HL-60/S4 treated with retinoic acid at 250 ng/mL for 4 days and 3 days (cell line): ENCODE measurements at regions not wholly inside any gene's neighbourhood (a gene's known extent, or its start where the extent isn't known, plus 50 kb on each side); places are given as distances from the start of the nearest gene placed in this dataset.

Experiments used
- in situ Hi-C: fragments of 300-500 bp; cut with MboI; formaldehyde crosslinking; loops from 2 replicates; pipeline ENCODE4 v1.7.0; 2022; ENCODE audit warnings: low sequenced_read_pairs

DNA sequence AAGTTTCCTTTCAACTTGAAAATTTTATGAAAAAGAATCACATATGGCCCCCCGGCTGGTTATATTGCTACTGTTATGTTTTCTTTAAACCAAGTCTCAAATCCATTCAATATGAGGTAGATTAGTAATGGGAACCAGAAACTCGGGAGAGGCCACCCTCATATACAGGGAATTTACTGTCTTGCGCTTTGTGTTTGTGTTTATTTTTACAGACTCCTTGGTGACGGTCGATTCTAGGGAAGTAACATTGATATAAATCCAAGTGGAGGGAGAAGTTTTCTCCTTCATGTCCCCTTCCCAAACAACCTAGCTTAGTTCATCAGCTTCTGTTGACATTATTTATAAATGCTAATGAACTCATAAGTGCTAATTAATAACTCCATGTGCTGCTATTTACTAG, 163.5 kb upstream of the LMO4 start:
- in situ Hi-C loops: loop anchor here (25.0 kb wide), 1 partner anchor 797 kb away; no protein-coding TSS in a partner anchor

DNA sequence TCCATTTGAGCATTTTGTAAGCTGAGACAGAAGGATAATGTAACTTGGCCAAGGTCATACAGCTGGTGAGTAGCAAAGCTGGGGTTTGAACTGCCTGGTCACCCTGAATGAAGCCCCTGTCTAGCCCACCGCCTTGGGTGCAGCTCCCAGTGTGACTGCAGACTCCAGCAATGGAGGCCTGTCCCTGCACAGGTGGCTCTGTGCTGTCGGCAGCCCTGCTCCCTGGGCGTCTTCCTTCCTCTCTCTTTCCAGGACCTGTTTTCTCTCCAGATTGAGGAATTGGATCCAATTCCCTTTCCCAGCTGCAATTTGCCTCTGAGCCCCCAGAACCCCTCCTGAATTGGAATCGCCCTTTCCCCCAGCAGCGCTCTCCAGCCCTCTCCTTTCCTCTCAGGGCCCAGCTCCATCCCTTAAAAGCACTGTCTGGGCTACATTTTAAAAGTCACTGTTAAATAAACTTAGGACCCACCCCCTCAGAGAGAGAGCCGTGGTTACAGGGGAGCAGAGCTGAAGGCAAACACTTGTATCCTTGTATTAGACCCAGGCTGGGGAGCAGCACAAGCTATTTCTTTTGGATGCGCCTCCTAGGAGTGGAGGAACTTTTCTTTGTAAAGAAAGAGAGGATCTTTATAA, 161.4 kb upstream of the LMO4 start:
- in situ Hi-C loops: loop anchor here (25.0 kb wide), 1 partner anchor 795 kb away; no protein-coding TSS in a partner anchor

GRCh38 chr1:87167848-87168525, 160.7 kb upstream of the LMO4 start:
- in situ Hi-C loops: loop anchor here (25.0 kb wide), 1 partner anchor 794 kb away; no protein-coding TSS in a partner anchor

DNA sequence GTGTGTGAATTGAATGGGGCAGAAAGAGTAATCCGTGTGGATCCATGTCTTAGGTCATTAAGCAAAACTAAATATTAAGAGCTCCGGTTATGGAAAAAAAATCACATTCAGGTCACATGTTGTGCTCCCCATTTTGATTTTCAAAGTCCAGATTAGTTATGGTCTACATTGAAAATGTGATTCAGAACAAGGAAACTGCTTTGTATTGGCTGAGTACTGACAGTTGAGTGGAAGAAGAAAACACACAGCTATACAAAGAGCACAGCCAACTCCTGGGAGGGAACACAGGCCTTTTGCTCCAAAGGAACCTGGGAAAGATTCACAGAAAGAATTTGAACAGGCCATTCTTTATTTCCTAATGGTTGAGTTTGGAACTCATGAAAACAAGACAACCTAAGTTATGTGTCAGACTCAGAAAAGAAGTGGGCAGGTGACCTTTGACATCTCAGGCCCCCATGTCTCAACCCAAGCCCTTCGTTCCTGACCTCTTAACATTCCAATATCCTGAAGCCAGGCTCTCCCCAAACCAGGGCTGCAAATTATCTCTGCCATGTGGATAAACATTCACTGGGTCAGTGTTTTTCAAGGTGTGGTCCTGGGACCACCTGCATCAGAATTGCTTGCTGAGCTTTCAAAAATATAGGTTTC, 159.3 kb upstream of the LMO4 start:
- in situ Hi-C loops: loop anchor here (25.0 kb wide), 1 partner anchor 793 kb away; no protein-coding TSS in a partner anchor

DNA sequence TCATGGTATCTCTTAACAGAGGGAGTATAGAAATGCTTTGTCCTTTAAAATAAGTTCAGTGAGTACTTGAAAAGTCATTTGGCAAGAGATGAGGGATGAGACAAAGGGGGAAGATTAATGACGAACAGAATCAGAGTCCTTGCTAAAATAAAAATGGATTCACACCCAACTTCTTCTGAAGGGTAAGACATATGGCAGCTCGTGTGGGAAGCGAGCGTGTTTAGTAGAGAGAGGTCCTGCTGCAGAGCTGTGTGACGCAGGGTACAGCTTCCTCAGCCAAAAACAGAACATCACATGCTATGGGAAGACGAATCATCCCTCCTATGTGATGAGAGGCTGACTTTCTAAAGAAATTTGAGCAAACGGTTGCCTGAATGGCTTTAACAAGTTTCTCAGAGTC, 158.5 kb upstream of the LMO4 start:
- in situ Hi-C loops: loop anchor here (25.0 kb wide), 1 partner anchor 792 kb away; no protein-coding TSS in a partner anchor

- in situ Hi-C loops: loop anchor here (25.0 kb wide), 1 partner anchor 791 kb away; no protein-coding TSS in a partner anchor
Measured at GRCh38 chr1:87170931-87171598, 157.6 kb upstream of the LMO4 start.

DNA sequence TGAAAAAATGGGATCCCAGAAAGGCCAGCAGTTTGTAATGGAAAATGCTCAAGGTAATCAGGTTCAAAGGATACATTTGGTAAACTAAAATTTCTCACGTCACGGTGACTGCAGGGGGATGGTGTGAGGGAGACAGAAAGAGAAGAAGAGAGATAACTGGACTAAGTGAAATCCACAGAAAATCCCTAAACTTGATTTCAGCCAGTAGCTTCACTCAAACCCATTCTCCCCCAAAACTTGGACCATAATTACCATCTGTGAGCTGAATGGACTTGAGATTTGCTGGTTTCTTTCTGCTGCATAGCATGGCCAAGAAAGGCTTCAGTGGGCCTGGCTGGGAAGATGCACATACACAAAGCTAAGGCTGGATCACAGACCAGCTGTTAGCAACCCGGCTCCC, 155.4 kb upstream of the LMO4 start:
- in situ Hi-C loops: loop anchor here (25.0 kb wide), 1 partner anchor 789 kb away; no protein-coding TSS in a partner anchor

DNA sequence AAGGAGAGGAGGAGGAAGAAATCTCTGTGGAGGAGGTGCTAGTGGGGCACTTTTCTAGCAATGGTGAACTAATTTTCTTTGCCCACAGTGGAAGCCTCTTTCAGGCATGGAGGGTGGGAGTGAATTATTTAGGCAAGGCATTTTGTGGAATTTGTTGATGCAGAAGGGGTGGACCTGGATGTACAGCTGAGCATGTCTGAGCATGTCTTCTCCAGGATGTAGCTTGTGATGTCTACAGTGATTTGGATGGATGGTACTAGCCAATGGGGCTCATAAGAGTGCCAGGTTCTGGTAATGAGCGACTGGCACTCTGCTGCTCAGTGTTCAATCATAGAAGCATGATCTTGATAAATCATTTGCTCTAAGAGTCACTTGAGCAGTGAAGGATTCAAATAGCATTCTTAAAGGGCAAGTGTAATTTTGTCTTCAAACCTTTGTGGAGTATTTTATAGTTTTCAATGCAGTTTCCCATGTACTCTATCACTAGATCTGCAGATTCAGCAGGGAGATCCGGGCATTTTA, 153.9 kb upstream of the LMO4 start:
- in situ Hi-C loops: loop anchor here (25.0 kb wide), 1 partner anchor 788 kb away; no protein-coding TSS in a partner anchor

GRCh38 chr1:87176087-87176486, 152.6 kb upstream of the LMO4 start:
- in situ Hi-C loops: no loop called here

DNA sequence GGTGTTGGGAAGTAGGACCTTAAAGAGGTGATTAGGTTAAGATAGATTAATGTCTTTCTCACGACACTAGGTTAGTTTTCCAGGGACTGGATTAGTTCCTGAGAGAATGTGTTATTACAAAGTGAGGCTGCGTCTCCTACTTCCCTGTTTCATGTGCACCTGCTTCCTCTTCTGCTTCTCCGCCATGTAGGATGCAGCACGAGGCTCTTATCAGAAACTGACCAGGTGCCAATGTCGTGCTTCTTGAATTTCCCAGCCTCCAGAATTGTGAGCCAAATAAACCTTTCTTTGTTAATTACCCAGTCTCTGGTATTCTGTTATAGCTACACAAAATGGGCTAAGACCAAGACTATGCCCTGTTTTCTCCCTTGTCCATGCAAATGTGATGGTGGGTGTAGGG, 152.2 kb upstream of the LMO4 start:
- in situ Hi-C loops: no loop called here

DNA sequence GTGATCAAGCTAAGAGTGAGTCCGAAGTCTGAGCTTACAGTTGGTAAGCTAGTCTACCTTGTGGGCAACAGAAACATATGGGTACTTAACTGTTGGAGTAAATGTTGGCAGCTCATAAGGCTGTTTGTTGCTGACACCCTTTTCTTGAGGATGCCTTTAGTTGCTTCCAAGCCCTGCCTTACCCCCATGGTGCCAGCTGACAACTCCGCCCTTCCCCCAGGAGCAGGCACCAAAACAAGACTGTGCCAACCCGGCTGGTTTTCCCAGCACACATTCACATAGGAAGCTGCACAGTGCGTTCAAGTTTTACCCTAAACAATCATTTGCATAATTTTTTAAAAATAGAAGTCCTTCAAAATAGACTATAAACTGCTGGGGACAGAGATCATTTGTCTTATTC, 150.2 kb upstream of the LMO4 start:
- in situ Hi-C loops: no loop called here

DNA sequence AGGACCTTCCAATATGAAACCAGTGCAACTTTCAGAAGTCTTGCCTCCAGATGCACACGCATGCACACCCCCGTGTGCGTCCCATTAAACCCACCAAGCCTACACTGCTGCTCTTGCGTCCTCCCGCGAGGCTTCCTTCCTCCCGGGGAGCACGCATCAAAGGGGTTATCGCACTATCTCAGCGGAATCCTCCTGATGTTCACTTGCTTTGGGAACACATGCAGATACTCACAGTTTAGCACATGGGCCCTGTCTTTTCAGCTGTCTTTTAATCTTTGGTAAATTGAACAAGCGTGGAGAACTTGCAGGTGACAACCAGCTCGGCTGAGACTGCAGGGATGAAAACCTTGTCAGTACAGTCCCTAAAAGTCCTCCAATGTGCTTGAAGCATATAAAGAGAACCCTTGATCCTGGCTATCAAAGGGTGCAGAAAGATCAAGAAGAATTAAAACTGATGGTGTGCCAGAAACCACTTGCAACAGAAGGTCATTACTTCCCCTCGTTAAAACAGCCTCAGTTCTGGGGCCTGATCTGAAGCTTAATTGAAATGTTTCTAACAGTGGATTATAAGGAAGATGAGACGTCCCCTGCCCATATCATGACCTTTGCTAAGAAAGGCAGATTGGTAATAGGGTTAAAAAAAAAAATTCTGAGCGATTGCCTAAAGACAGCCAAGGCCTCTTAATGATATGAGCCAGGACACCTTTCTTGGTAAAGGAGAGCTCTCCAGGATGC, 149.4 kb upstream of the LMO4 start:
- in situ Hi-C loops: no loop called here

- in situ Hi-C loops: no loop called here
Measured at GRCh38 chr1:87179851-87180519, 148.7 kb upstream of the LMO4 start.

- in situ Hi-C loops: no loop called here
Measured at GRCh38 chr1:87180682-87181081, 148.0 kb upstream of the LMO4 start.

DNA sequence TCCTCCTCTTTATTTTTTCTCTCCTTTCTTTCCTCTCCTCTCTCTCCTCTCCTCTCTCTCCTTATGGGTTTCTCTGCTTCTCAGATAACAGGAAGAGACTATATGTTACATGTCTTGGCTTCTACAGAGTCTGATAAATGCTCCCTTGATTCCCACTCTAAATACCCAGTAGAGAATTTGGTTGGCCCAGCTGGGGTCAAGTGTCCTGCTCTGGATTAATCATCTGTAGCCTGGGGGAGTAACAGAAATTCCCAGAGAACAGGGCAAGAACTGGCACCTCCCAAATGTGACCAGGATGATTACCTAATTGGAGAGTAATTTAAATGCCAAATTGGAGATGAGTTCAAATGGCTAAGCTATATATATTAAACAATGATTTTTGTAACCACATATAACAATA, 146.1 kb upstream of the LMO4 start:
- in situ Hi-C loops: no loop called here

DNA sequence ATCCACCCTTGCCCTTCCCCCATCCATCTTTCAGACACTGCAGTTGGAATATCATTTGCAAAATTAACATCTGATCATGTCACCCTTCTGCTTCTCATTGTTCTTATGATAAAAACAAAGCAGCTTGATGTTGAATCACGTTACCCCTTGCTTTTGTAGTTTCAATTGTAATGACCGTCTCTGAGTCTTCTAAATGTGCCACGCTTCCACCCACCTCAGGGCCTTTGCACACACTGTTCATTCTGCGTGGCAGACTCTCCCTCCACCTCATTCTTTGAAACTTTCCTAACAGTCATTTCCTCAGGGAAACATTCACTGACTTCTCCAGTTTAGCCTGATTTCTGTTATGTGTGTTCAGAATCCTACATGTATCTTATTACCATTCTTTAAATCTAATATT, 143.6 kb upstream of the LMO4 start:
- in situ Hi-C loops: no loop called here

GRCh38 chr1:87186346-87186745, 142.3 kb upstream of the LMO4 start:
- in situ Hi-C loops: no loop called here

DNA sequence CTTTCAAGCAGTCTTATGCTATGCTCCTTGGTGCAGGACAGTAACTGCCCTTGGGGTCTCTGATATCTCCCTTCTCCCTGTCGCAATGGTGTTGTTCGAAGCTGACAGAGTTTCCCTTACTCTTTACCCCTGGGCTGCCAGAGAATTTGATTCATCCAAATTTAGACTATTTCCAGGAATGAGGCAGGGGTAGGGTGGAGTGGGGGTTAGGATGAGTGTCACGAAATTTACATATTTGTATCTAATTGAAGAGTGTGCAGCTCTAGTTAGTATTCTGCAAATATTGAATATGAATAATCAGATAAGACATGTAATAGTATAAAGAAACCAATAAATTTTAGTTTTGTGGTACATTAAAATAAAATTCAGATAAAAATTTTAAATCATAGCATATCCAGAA, 140.0 kb upstream of the LMO4 start:
- in situ Hi-C loops: no loop called here

DNA sequence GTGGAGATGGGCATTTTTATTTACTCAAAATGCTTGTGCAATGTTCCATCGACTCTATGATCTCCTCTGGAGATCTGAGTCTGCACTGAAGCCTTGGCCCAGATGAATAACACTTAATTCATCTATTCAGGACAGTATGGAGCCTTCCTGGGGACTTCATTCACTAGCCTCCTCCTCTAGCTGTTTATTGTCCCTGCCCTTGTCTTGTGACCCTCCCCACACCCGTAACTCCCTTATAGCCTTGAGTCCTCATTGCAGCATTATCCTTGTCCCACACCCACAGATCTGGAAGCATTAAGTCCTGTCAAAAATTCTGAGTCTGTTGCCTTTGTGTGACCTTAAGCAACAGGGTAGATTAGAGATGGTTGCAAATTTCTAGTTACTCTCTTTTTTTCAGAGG, 138.3 kb upstream of the LMO4 start:
- in situ Hi-C loops: no loop called here

GRCh38 chr1:87191646-87192045, 137.0 kb upstream of the LMO4 start:
- in situ Hi-C loops: no loop called here
